ENCODE measurements at regions not wholly inside any gene's neighbourhood (a gene's known extent, or its start where the extent isn't known, plus 50 kb on each side); places are given as distances from the start of the nearest gene placed in this dataset.

- H3K9me2 ChIP-seq (ENCODE audit: insufficient read depth, low read length), result no peaks in the 10 kb centered on the region
- H2AFZ ChIP-seq (ENCODE audit: low read depth, low read length), result no peak overlapping the region
- no peak overlapping the region for H3K4me3 ChIP-seq (ENCODE audit: low read length)
- no peaks in the 10 kb centered on the region for H3F3A ChIP-seq (ENCODE audit: insufficient read depth, low read length, poor library complexity, severe bottlenecking)
- TF ChIP-seq POLR2AphosphoS5 (IDR thresholded peaks at IDR 0.05), result no peak
- no peak for TF ChIP-seq CTCF (IDR thresholded peaks at IDR 0.05; ENCODE audit: poor library complexity, severe bottlenecking)
- no peak for TF ChIP-seq EP300 (conservative IDR thresholded peaks at IDR 0.05; ENCODE audit: poor library complexity, severe bottlenecking)
- no peak for TF ChIP-seq SMC3 (conservative IDR thresholded peaks at IDR 0.05; ENCODE audit: poor library complexity)
- H3K4me2 ChIP-seq (ENCODE audit: low read length), result no peak overlapping the region
- no peaks in the 10 kb centered on the region for H3K36me3 ChIP-seq (ENCODE audit: insufficient read depth, low read length)
- H3K9me3 ChIP-seq (ENCODE audit: low read length), result no peaks in the 10 kb centered on the region
- H3K27ac ChIP-seq (ENCODE audit: low read length), result no peak overlapping the region
- no peaks in the 10 kb centered on the region for H4K20me1 ChIP-seq (ENCODE audit: insufficient read depth)
- no peak overlapping the region for H3K9ac ChIP-seq (ENCODE audit: low read length)
- H3K27me3 ChIP-seq (ENCODE audit: insufficient read depth, low read depth, low read length), result no peaks in the 10 kb centered on the region
- H3K79me2 ChIP-seq (replicated peaks; ENCODE audit: insufficient read depth, low read length), result no peaks in the 10 kb centered on the region
Measured at GRCh38 chr6:15077961-15078360, 167.9 kb upstream of the JARID2 start.

GRCh38 chr6:15079288-15079817, 166.5 kb upstream of the JARID2 start:
- Histone ChIP-seq H3K9ac (ENCODE audit: low read length) (no peak overlapping the region), H3K4me3 (ENCODE audit: low read length) (no peak overlapping the region), H4K20me1 (ENCODE audit: insufficient read depth) (no peaks in the 10 kb centered on the region), H3K9me3 (ENCODE audit: low read length) (no peaks in the 10 kb centered on the region), H3K4me2 (ENCODE audit: low read length) (no peak overlapping the region), H3K27ac (ENCODE audit: low read length) (no peak overlapping the region), H2AFZ (ENCODE audit: low read depth, low read length) (no peak overlapping the region), H3K27me3 (ENCODE audit: insufficient read depth, low read depth, low read length) (no peaks in the 10 kb centered on the region), H3K79me2 (replicated peaks; ENCODE audit: insufficient read depth, low read length) (no peaks in the 10 kb centered on the region), H3K9me2 (ENCODE audit: insufficient read depth, low read length) (no peaks in the 10 kb centered on the region), H3K36me3 (ENCODE audit: insufficient read depth, low read length) (no peaks in the 10 kb centered on the region), H3F3A (ENCODE audit: insufficient read depth, low read length, poor library complexity, severe bottlenecking) (no peaks in the 10 kb centered on the region)
- TF ChIP-seq EZH2 (IDR thresholded peaks at IDR 0.05; ENCODE audit: borderline replicate concordance, insufficient read depth, low read length, poor library complexity, severe bottlenecking), result no peak
- TF ChIP-seq CTCF (IDR thresholded peaks at IDR 0.05; ENCODE audit: poor library complexity, severe bottlenecking), result no peak
- no peak for TF ChIP-seq REST (IDR thresholded peaks at IDR 0.05; ENCODE audit: borderline replicate concordance)
